IMR-90 (cell line): ENCODE measurements at regions not wholly inside any gene's neighbourhood (a gene's known extent, or its start where the extent isn't known, plus 50 kb on each side); places are given as distances from the start of the nearest gene placed in this dataset.

ENCODE experiments used
- ATAC-seq: fragments of 200-7000 bp; cut with Tn5 transposase; 2 replicates; pipeline ENCODE4 v1.9.1; 2020; ENCODE audit warnings: low read depth, mild to moderate bottlenecking, moderate library complexity
- BruUV-seq: library from RNA; stranded (reverse); fragments of 400-500 nt; replicated peaks from 2 replicates; lab custom pipeline; 2021; lab: Mats Ljungman, UMichigan
- CTCF ChIA-PET: fragments of 300-600 bp; formaldehyde crosslinking; extraction: SDS; loops from one replicate; lab custom pipeline; 2021; ENCODE audit warnings: antibody characterized with exemption; lab: Yijun Ruan, JAX
- POLR2A ChIA-PET: fragments of 300-600 bp; sonication (Branson Sonifier 250); formaldehyde crosslinking; loops from one replicate; lab custom pipeline; 2022; ENCODE audit warnings: antibody characterized with exemption; ENCODE audit not compliant: unreplicated experiment; lab: Charles Lee
- DNase-seq: peaks from one replicate; pipeline ENCODE4 v3.0.0; 2013
- H2AFZ ChIP-seq: replicated peaks from 2 replicates; pipeline ENCODE3; 2013; ENCODE audit warnings: low read length, mild to moderate bottlenecking; ENCODE audit not compliant: poor library complexity
- H2AK5ac ChIP-seq: 2 replicates; pipeline ENCODE4 v1.6.1; 2013; ENCODE audit warnings: low read depth, low read length, inconsistent platforms
- H2AK9ac ChIP-seq: replicated peaks from 2 replicates; pipeline ENCODE3; 2013; ENCODE audit warnings: mild to moderate bottlenecking, low read depth, low read length, moderate library complexity; ENCODE audit not compliant: poor library complexity
- H2BK120ac ChIP-seq: 2 replicates; pipeline ENCODE4 v1.6.1; 2013; ENCODE audit warnings: low read depth, low read length, inconsistent platforms
- H2BK15ac ChIP-seq: 3 replicates; pipeline ENCODE4 v1.6.1; 2013; ENCODE audit warnings: low read depth, low read length, inconsistent platforms
- H2BK20ac ChIP-seq: 2 replicates; pipeline ENCODE4 v1.6.1; 2013; ENCODE audit warnings: low read depth, mild to moderate bottlenecking, inconsistent platforms, low read length, moderate library complexity
- H2BK5ac ChIP-seq: 2 replicates; pipeline ENCODE4 v1.6.1; 2013; ENCODE audit warnings: mild to moderate bottlenecking, low read depth, low read length, inconsistent platforms; ENCODE audit not compliant: poor library complexity, severe bottlenecking
- H3K14ac ChIP-seq: replicated peaks from 2 replicates; pipeline ENCODE4 v1.6.1; 2013; ENCODE audit warnings: low read depth, low read length, inconsistent platforms
- H3K18ac ChIP-seq: 2 replicates; pipeline ENCODE4 v1.6.1; 2013; ENCODE audit warnings: low read depth, low read length, control low read depth
- H3K23ac ChIP-seq: 2 replicates; pipeline ENCODE4 v1.6.1; 2013; ENCODE audit warnings: low read depth, low read length, inconsistent platforms
- H3K27ac ChIP-seq: 2 replicates; pipeline ENCODE4 v1.5.1; 2013; ENCODE audit warnings: mild to moderate bottlenecking, control low read depth, low read length; ENCODE audit not compliant: insufficient read depth
- H3K27me3 ChIP-seq: 2 replicates; pipeline ENCODE4 v1.6.1; 2013; ENCODE audit warnings: low read length; ENCODE audit not compliant: control insufficient read depth, insufficient read depth
- H3K36me3 ChIP-seq: 2 replicates; pipeline ENCODE4 v1.6.1; 2013; ENCODE audit warnings: low read length, mixed read lengths; ENCODE audit not compliant: control insufficient read depth, insufficient read depth
- H3K4ac ChIP-seq: 2 replicates; pipeline ENCODE4 v1.6.1; 2013; ENCODE audit warnings: low read depth, low read length, inconsistent platforms
- H3K4me1 ChIP-seq: 2 replicates; pipeline ENCODE4 v1.6.1; 2013; ENCODE audit warnings: low read length, mixed read lengths; ENCODE audit not compliant: control insufficient read depth, insufficient read depth
- H3K4me2 ChIP-seq: 2 replicates; pipeline ENCODE4 v1.6.1; 2013; ENCODE audit warnings: low read depth, mild to moderate bottlenecking, control low read depth, low read length, moderate library complexity
- H3K4me3 ChIP-seq: 2 replicates; pipeline ENCODE4 v1.5.1; 2013; ENCODE audit warnings: low read depth, mild to moderate bottlenecking, control low read depth, low read length, moderate library complexity; ENCODE audit not compliant: insufficient read depth
- H3K56ac ChIP-seq: 2 replicates; pipeline ENCODE4 v1.6.1; 2013; ENCODE audit warnings: low read length, inconsistent platforms; ENCODE audit not compliant: insufficient read depth; ENCODE audit errors: extremely low read depth
- H3K79me1 ChIP-seq, 2 experiments: 2 replicates each; pipeline ENCODE4 v1.6.1; 2013; ENCODE audit warnings: low read length in 2 of 2, inconsistent platforms in 1 of 2, low read depth in 1 of 2
- H3K9ac ChIP-seq: 2 replicates; pipeline ENCODE4 v1.6.1; 2013; ENCODE audit warnings: low read depth, low read length, control low read depth
- H3K9me1 ChIP-seq: 2 replicates; pipeline ENCODE4 v1.6.1; 2013; ENCODE audit warnings: low read length, inconsistent platforms; ENCODE audit not compliant: insufficient read depth
- H3K9me3 ChIP-seq: 2 replicates; pipeline ENCODE4 v1.6.1; 2013; ENCODE audit warnings: low read length; ENCODE audit not compliant: control insufficient read depth, insufficient read depth
- H4K20me1 ChIP-seq: 2 replicates; pipeline ENCODE4 v1.6.1; 2013; ENCODE audit warnings: low read length, inconsistent platforms; ENCODE audit not compliant: insufficient read depth
- H4K5ac ChIP-seq: 2 replicates; pipeline ENCODE4 v1.6.1; 2013; ENCODE audit warnings: mild to moderate bottlenecking, low read depth, low read length, control low read depth
- H4K8ac ChIP-seq, 2 experiments: 2 replicates each; pipeline ENCODE4 v1.6.1; 2013; ENCODE audit warnings: low read depth in 2 of 2, low read length in 2 of 2, control low read depth in 1 of 2, inconsistent platforms in 1 of 2
- H4K91ac ChIP-seq: 2 replicates; pipeline ENCODE4 v1.6.1; 2013; ENCODE audit warnings: low read depth, low read length, inconsistent platforms; ENCODE audit not compliant: insufficient read depth
- BHLHE40 ChIP-seq: fragments of 150-350 bp; IDR thresholded peaks from 2 replicates; pipeline ENCODE4 v1.6.1; 2016; ENCODE audit warnings: mild to moderate bottlenecking, low read depth, low read length
- USF2 ChIP-seq: fragments of 150-350 bp; IDR thresholded peaks from 2 replicates; pipeline ENCODE4 v1.6.1; 2017; ENCODE audit warnings: mild to moderate bottlenecking, antibody characterized with exemption, low read length, low read depth
- WGBS, 2 experiments: methylation state at CpG; one replicate each; pipeline versions ENCODE4 v1.1.5 to v1.1.7; 2013; ENCODE audit warnings: missing lambda C conversion rate in 2 of 2; ENCODE audit not compliant: insufficient read length in 1 of 2; ENCODE audit errors: extremely low coverage in 2 of 2; 5-methylcytosine and 5-hydroxymethylcytosine counted together
- dilution Hi-C: fragments of 300-500 bp; cut with HindIII; formaldehyde crosslinking; loops from one replicate; pipeline ENCODE4 v1.14.3; 2018; ENCODE audit warnings: low sequenced_read_pairs; ENCODE audit not compliant: unreplicated experiment
- in situ Hi-C: fragments of 300-500 bp; cut with MboI; formaldehyde crosslinking; loops from 3 replicates; pipeline ENCODE4 v1.14.3; 2019; ENCODE audit warnings: low sequenced_read_pairs, inconsistent platforms, mixed read lengths
- intact Hi-C: fragments of 100-400 bp; cut with micrococcal nuclease; formaldehyde crosslinking; loops from 2 replicates; pipeline ENCODE4 v1.10.0; 2022

GRCh38 chr13:97120346-97120745, 101.8 kb upstream of the MBNL2 start:
- H2BK120ac ChIP-seq, result peak overlapping the region; percentile 23
- no peak overlapping the region for H3K4me3 ChIP-seq
- peak overlapping the region; percentile 2; the same call in 1 of the 2 replicates for H2BK20ac ChIP-seq
- WGBS, 2 experiments, result 33% methylated on average over 1 of the region's 2 CpGs; no CpG with 5 or more reads in 1 of the 2 experiments
- no peak overlapping the region for H2BK5ac ChIP-seq
- H3K4me1 ChIP-seq, result peaks cover 24% of the 10 kb centered on the region
- in situ Hi-C loops, result loop anchor here (5.0 kb wide), 1 partner anchor 92 kb away; no protein-coding TSS in a partner anchor
- H3K9me1 ChIP-seq, result peaks cover 22% of the 10 kb centered on the region
- peak overlapping the region; percentile 65 for H2AK5ac ChIP-seq
- DNase-seq, result peak; percentile 64
- H3K36me3 ChIP-seq, result no peaks in the 10 kb centered on the region
- H3K4ac ChIP-seq, result peak overlapping the region; percentile 38; the same call in 1 of the 2 replicates
- H3K79me1 ChIP-seq, result peaks cover 0 to 3% of the 10 kb centered on the region in 2 experiments; a peak in 1 of 4 replicates
- H3K14ac ChIP-seq, result 0 out of 2 replicates have a peak overlapping the region, but pooled peaks have one; percentile 46
- no peak overlapping the region for H3K27ac ChIP-seq
- no peak overlapping the region for H4K5ac ChIP-seq
- BruUV-seq, result no TSS peak
- H3K18ac ChIP-seq, result peak overlapping the region; percentile 74; the same call in 1 of the 2 replicates
- H3K23ac ChIP-seq, result peak overlapping the region; percentile 52; the same call in 1 of the 2 replicates
- intact Hi-C loops, result no loop called here
- POLR2A ChIA-PET, result no interaction called here
- no peak overlapping the region for H2AK9ac ChIP-seq
- H4K91ac ChIP-seq, result peak overlapping the region; percentile 21; the same call in 1 of the 2 replicates
- H4K20me1 ChIP-seq, result no peaks in the 10 kb centered on the region
- dilution Hi-C loops, result no loop called here
- ATAC-seq, result no peak
- no peaks in the 10 kb centered on the region for H3K27me3 ChIP-seq
- H2BK15ac ChIP-seq, result peak overlapping the region; percentile 23; the same call in 1 of the 3 replicates
- CTCF ChIA-PET, result interaction anchor here (0.6 to 1.0 kb wide), 2 partner anchors 102 to 1480 kb away, joined by 3 to 4 read pairs; partner anchors contain the start of gene MBNL2
- H3K4me2 ChIP-seq, result no peak overlapping the region
- no peak overlapping the region for H3K56ac ChIP-seq
- H2AFZ ChIP-seq, result no peak overlapping the region
- H3K9me3 ChIP-seq, result no peaks in the 10 kb centered on the region
- H4K8ac ChIP-seq, result no peak overlapping the region
- no peak overlapping the region for H3K9ac ChIP-seq
- TF ChIP-seq USF2, result peak; percentile 36; the same call in 1 of the 2 replicates
- no peak for TF ChIP-seq BHLHE40
